CD14-positive monocyte (primary cell): ENCODE measurements at regions not wholly inside any gene's neighbourhood (a gene's known extent, or its start where the extent isn't known, plus 50 kb on each side); places are given as distances from the start of the nearest gene placed in this dataset.

Source experiments
- DNase-seq, 3 donors: peaks; one replicate each; pipeline ENCODE4 v3.0.0-alpha.2; 2011 to 2022
- H2AFZ ChIP-seq: 2 replicates; pipeline ENCODE4 v1.6.0; 2012; ENCODE audit warnings: mild to moderate bottlenecking, low read depth, low read length, inconsistent platforms; ENCODE audit not compliant: insufficient read depth, poor library complexity, severe bottlenecking
- H3K27ac ChIP-seq, 2 donors: 1 replicate in 1 of 2; 2 replicates in 1 of 2; pipeline ENCODE4 v1.5.1; 2012 to 2013; ENCODE audit warnings: low read length in 2 of 2, control low read depth in 1 of 2, inconsistent platforms in 1 of 2, low read depth in 1 of 2, mild to moderate bottlenecking in 1 of 2
- H3K27me3 ChIP-seq, 2 donors: one replicate each; pipeline versions ENCODE4 v1.6.0 to v1.6.1; 2011 to 2013; ENCODE audit warnings: low read length in 2 of 2; ENCODE audit not compliant: control insufficient read depth in 2 of 2, insufficient read depth in 2 of 2
- H3K36me3 ChIP-seq, 2 donors: replicated peaks in 1 of 2; 1 replicate in 1 of 2; 2 replicates in 1 of 2; pipeline versions ENCODE4 v1.5.1 to v1.6.1; 2012 to 2013; ENCODE audit warnings: low read length in 2 of 2, control low read depth in 1 of 2, inconsistent platforms in 1 of 2, mild to moderate bottlenecking in 1 of 2; ENCODE audit not compliant: insufficient read depth in 2 of 2, control insufficient read depth in 1 of 2
- H3K4me1 ChIP-seq, 2 donors: 1 replicate in 1 of 2; 2 replicates in 1 of 2; pipeline versions ENCODE4 v1.5.1 to v1.6.1; 2012 to 2013; ENCODE audit warnings: low read length in 2 of 2, control low read depth in 1 of 2, inconsistent platforms in 1 of 2, mild to moderate bottlenecking in 1 of 2, moderate library complexity in 1 of 2; ENCODE audit not compliant: insufficient read depth in 2 of 2, control insufficient read depth in 1 of 2
- H3K4me2 ChIP-seq: replicated peaks from 2 replicates; pipeline ENCODE3; 2012; ENCODE audit warnings: low read length, moderate library complexity, mild to moderate bottlenecking; ENCODE audit not compliant: poor library complexity, severe bottlenecking; ENCODE audit errors: extremely low read depth
- H3K4me3 ChIP-seq, 3 experiments: fragments of 200-600 bp in 1 of 3; sonication (generic) in 1 of 3; replicated peaks in 1 of 3; 1 replicate in 2 of 3; 2 replicates in 1 of 3; pipeline ENCODE4 v1.5.1; 2011 to 2013; ENCODE audit warnings: low read length in 3 of 3, mild to moderate bottlenecking in 3 of 3, control low read depth in 2 of 3, low read depth in 2 of 3, inconsistent platforms in 1 of 3, moderate library complexity in 1 of 3
- H3K79me2 ChIP-seq: 2 replicates; pipeline ENCODE4 v1.6.0; 2012; ENCODE audit warnings: mild to moderate bottlenecking, control low read depth, inconsistent platforms, low read length, moderate library complexity; ENCODE audit not compliant: insufficient read depth
- H3K9ac ChIP-seq: 2 replicates; pipeline ENCODE4 v1.6.0; 2017; ENCODE audit warnings: low read length, mild to moderate bottlenecking; ENCODE audit not compliant: insufficient read depth, poor library complexity, severe bottlenecking
- H3K9me3 ChIP-seq, 2 donors: replicated peaks in 1 of 2; 1 replicate in 1 of 2; 2 replicates in 1 of 2; pipeline versions ENCODE4 v1.5.1 to v1.6.1; 2012 to 2013; ENCODE audit warnings: low read length in 2 of 2, control low read depth in 1 of 2; ENCODE audit not compliant: control insufficient read depth in 1 of 2, insufficient read depth in 1 of 2
- H4K20me1 ChIP-seq: 2 replicates; pipeline ENCODE4 v1.6.0; 2012; ENCODE audit warnings: mild to moderate bottlenecking, low read length, control low read depth, moderate library complexity; ENCODE audit not compliant: insufficient read depth
- H3K27ac Mint-ChIP-seq, 7 donors: one replicate each; pipeline ENCODE4 v1.8.0; 2020; ENCODE audit warnings: mild to moderate bottlenecking in 7 of 7, mixed read lengths in 7 of 7, moderate library complexity in 6 of 7, inconsistent platforms in 2 of 7
- H3K27me3 Mint-ChIP-seq, 3 donors: one replicate each; pipeline ENCODE4 v1.8.0; 2021 to 2022; ENCODE audit warnings: low read depth in 3 of 3, mild to moderate bottlenecking in 3 of 3, mixed read lengths in 3 of 3, moderate library complexity in 3 of 3, inconsistent platforms in 1 of 3
- H3K36me3 Mint-ChIP-seq, 2 donors: one replicate each; pipeline ENCODE4 v1.8.0; 2020; ENCODE audit warnings: mixed read lengths in 2 of 2, inconsistent platforms in 1 of 2, mild to moderate bottlenecking in 1 of 2
- H3K4me1 Mint-ChIP-seq: one replicate; pipeline ENCODE4 v1.8.0; 2020; ENCODE audit warnings: mild to moderate bottlenecking, mixed read lengths
- H3K4me3 Mint-ChIP-seq, 2 donors: one replicate each; pipeline ENCODE4 v1.8.0; 2020; ENCODE audit warnings: mild to moderate bottlenecking in 2 of 2, mixed read lengths in 2 of 2, moderate library complexity in 1 of 2
- H3K9me3 Mint-ChIP-seq, 7 donors: one replicate each; pipeline ENCODE4 v1.8.0; 2020 to 2022; ENCODE audit warnings: mixed read lengths in 7 of 7, mild to moderate bottlenecking in 6 of 7, moderate library complexity in 6 of 7, inconsistent platforms in 2 of 7
- WGBS: methylation state at CpG from one replicate; pipeline ENCODE4 v1.1.5; 2013; ENCODE audit warnings: missing lambda C conversion rate; ENCODE audit not compliant: insufficient coverage; 5-methylcytosine and 5-hydroxymethylcytosine counted together
- intact Hi-C, 2 donors: fragments of 100-400 bp; cut with micrococcal nuclease; formaldehyde crosslinking; loops; one replicate each; pipeline versions ENCODE4 v1.15.0 to v1.15.1; 2023
- TF ChIP-seq, protein P1 (sequence below): fragments of 200-600 bp; IDR thresholded peaks from one replicate; pipeline ENCODE4 v1.8.0; 2022; ENCODE audit warnings: antibody characterized with exemption, mild to moderate bottlenecking

DNA sequence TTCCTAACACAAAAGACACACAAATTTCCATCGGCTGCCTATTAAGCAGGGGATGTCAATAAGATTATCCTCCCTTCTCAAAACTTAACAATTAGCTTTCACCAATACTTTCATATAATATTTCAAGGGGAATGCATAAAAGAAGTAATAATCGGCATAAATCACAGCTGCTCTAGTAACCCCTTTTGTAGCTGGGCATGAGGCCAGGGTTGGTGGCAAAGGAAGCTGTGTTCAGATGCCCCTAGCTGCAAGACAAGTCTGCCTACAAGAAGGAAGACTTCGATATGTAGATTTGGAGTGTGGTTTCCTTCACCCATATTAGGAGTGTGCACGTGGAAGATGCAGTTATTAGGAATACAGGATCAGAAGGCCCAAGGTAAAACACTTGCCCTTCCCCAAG, 156.9 kb upstream of the SSTR4 start:
- H3K27ac Mint-ChIP-seq = no peak overlapping the region
- Histone ChIP-seq H3K9me3 (no peaks in the 10 kb centered on the region), H3K4me1 (no peaks in the 10 kb centered on the region), H3K36me3 (no peaks in the 10 kb centered on the region), H3K4me3 (no peak overlapping the region), H3K27me3 (peaks cover 0 to 4% of the 10 kb centered on the region in 2 donors), H3K9ac (no peak overlapping the region), H3K79me2 (no peaks in the 10 kb centered on the region), H4K20me1 (no peaks in the 10 kb centered on the region), H2AFZ (no peak overlapping the region), H3K27ac (no peak overlapping the region), H3K4me2 (no peak overlapping the region)
- H3K9me3 Mint-ChIP-seq = peaks cover 0 to 7% (median 2%) of the 10 kb centered on the region in 7 donors
- intact Hi-C loops = no loop called here
- no peak overlapping the region for H3K4me3 Mint-ChIP-seq
- peaks cover 4 to 15% (median 5%) of the 10 kb centered on the region in 3 donors for H3K27me3 Mint-ChIP-seq
- WGBS = no CpG with 5 or more reads among the region's 4 CpGs
- no peak for DNase-seq
- TF ChIP-seq, protein P1, sequence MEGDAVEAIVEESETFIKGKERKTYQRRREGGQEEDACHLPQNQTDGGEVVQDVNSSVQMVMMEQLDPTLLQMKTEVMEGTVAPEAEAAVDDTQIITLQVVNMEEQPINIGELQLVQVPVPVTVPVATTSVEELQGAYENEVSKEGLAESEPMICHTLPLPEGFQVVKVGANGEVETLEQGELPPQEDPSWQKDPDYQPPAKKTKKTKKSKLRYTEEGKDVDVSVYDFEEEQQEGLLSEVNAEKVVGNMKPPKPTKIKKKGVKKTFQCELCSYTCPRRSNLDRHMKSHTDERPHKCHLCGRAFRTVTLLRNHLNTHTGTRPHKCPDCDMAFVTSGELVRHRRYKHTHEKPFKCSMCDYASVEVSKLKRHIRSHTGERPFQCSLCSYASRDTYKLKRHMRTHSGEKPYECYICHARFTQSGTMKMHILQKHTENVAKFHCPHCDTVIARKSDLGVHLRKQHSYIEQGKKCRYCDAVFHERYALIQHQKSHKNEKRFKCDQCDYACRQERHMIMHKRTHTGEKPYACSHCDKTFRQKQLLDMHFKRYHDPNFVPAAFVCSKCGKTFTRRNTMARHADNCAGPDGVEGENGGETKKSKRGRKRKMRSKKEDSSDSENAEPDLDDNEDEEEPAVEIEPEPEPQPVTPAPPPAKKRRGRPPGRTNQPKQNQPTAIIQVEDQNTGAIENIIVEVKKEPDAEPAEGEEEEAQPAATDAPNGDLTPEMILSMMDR = no peak
- no peaks in the 10 kb centered on the region for H3K36me3 Mint-ChIP-seq
- H3K4me1 Mint-ChIP-seq = no peaks in the 10 kb centered on the region

DNA sequence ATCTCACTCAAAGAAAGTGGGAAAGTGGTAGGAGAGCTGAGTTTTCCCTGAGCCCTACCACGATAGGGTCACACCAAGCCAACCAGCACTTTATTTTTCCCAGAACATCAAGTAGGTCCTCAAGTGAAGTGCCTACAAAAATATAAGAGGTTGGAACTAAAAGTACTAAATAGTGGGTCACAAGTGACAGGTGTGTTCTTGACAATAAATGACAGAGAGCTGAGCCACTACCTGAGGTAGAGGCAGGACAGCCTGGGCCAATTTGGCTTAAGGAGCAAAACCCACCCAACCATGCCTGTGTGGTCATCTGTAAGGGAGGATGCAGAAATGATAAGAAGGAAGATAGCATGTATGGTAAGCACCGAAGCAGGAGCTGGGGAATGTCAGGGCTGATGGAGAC, 154.8 kb upstream of the SSTR4 start:
- intact Hi-C loops = no loop called here
- Mint-ChIP-seq H3K9me3 (peaks cover 0 to 12% (median 3%) of the 10 kb centered on the region in 7 donors), H3K36me3 (no peaks in the 10 kb centered on the region), H3K4me3 (no peak overlapping the region), H3K27me3 (peaks cover 4 to 17% (median 5%) of the 10 kb centered on the region in 3 donors), H3K4me1 (no peaks in the 10 kb centered on the region), H3K27ac (no peak overlapping the region)
- Histone ChIP-seq H3K79me2 (no peaks in the 10 kb centered on the region), H3K27me3 (peaks cover 0 to 4% of the 10 kb centered on the region in 2 donors), H3K4me3 (no peak overlapping the region), H2AFZ (no peak overlapping the region), H3K27ac (no peak overlapping the region), H3K36me3 (no peaks in the 10 kb centered on the region), H3K9ac (no peak overlapping the region), H4K20me1 (no peaks in the 10 kb centered on the region), H3K4me2 (no peak overlapping the region), H3K9me3 (no peaks in the 10 kb centered on the region), H3K4me1 (no peaks in the 10 kb centered on the region)
- TF ChIP-seq, protein P1 = no peak
- WGBS = no CpG with 5 or more reads among the region's 2 CpGs
- no peak for DNase-seq
